ENCODE measurements at regions not wholly inside any gene's neighbourhood (a gene's known extent, or its start where the extent isn't known, plus 50 kb on each side); places are given as distances from the start of the nearest gene placed in this dataset.

DNA sequence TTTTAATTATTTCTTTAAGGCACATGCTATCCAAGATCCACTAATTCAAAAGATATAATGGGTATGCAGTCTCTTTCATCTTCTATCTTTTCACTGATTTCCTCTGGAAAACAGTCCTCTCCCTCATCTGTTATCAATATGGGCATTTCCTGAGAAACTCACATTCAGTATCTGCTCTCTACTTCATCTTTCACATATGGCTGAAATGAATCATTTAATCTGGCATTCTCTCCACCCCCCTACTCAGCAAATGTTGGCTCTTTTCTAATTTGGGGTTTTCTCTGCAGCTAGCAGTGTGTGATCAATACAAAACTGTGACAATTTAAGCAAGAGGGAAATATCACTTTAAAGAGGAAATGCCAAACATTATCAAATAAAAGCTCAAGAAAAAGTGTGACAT, 157.1 kb upstream of the TMTC1 start:
- no peaks in the 10 kb centered on the region for H3K4me1 ChIP-seq
- H3K27me3 ChIP-seq, result no peaks in the 10 kb centered on the region
- DNase-seq, result no peak
- no peaks in the 10 kb centered on the region for H3K36me3 ChIP-seq
- no peak overlapping the region for H3K27ac ChIP-seq
- H3K4me3 ChIP-seq, result no peak overlapping the region
- TF ChIP-seq, protein P1, sequence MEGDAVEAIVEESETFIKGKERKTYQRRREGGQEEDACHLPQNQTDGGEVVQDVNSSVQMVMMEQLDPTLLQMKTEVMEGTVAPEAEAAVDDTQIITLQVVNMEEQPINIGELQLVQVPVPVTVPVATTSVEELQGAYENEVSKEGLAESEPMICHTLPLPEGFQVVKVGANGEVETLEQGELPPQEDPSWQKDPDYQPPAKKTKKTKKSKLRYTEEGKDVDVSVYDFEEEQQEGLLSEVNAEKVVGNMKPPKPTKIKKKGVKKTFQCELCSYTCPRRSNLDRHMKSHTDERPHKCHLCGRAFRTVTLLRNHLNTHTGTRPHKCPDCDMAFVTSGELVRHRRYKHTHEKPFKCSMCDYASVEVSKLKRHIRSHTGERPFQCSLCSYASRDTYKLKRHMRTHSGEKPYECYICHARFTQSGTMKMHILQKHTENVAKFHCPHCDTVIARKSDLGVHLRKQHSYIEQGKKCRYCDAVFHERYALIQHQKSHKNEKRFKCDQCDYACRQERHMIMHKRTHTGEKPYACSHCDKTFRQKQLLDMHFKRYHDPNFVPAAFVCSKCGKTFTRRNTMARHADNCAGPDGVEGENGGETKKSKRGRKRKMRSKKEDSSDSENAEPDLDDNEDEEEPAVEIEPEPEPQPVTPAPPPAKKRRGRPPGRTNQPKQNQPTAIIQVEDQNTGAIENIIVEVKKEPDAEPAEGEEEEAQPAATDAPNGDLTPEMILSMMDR (IDR thresholded peaks at IDR 0.05), result no peak
- no peak for TF ChIP-seq POLR2A (IDR thresholded peaks at IDR 0.05)
- H3K9me3 ChIP-seq, result no peaks in the 10 kb centered on the region
- intact Hi-C loops (cut with DNase I; ENCODE audit: low total_unique reads), result no loop called here

DNA sequence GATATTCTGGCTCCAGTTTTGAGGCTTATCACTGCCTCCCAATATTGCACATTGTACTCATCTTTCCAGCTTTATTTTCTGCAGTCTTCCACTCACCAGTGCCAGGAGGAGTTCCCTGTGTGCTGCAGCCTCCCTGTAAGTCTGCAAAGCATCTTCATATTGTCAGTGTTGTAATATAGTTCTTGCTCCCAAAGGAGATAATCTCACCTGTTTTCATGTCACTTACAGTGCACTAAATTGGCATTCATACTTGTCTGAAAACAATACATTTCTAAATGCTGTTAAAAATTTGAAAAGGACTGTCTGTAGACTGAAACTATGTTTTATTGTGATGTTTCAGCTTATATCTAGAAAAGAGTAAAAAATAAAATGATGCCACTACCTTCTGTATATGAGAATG, 146.8 kb upstream of the TMTC1 start:
- Histone ChIP-seq H3K4me1 (no peaks in the 10 kb centered on the region), H3K9me3 (no peaks in the 10 kb centered on the region), H3K4me3 (no peak overlapping the region), H3K27me3 (no peaks in the 10 kb centered on the region), H3K36me3 (no peaks in the 10 kb centered on the region), H3K27ac (no peak overlapping the region)
- intact Hi-C loops (cut with DNase I; ENCODE audit: low total_unique reads), result no loop called here
- no peak for DNase-seq
- TF ChIP-seq, protein P1 (IDR thresholded peaks at IDR 0.05), result no peak
- TF ChIP-seq POLR2A (IDR thresholded peaks at IDR 0.05), result no peak

DNA sequence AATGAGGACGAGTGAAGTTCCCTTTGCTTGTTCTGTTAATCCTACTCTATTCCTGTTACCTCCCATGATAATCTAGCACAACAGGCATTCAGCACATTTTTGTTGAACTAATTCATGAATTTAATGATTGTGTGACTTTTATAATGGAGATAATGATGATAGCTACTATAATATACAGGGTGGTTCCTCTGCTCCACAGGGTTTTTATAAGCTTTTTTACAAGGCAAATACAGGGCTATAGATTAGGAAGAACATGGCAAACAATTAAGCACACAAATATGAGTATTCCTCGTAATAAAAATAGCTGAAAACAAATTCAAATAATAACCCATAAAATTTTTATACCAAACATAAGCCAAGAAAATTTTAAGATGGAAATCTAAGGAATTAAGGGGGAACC, 145.6 kb upstream of the TMTC1 start:
- TF ChIP-seq POLR2A (IDR thresholded peaks at IDR 0.05), result no peak
- TF ChIP-seq, protein P1 (IDR thresholded peaks at IDR 0.05), result no peak
- Histone ChIP-seq H3K27ac (no peak overlapping the region), H3K4me3 (no peak overlapping the region), H3K36me3 (no peaks in the 10 kb centered on the region), H3K4me1 (no peaks in the 10 kb centered on the region), H3K9me3 (no peaks in the 10 kb centered on the region), H3K27me3 (no peaks in the 10 kb centered on the region)
- intact Hi-C loops (cut with DNase I; ENCODE audit: low total_unique reads), result no loop called here
- no peak for DNase-seq

DNA sequence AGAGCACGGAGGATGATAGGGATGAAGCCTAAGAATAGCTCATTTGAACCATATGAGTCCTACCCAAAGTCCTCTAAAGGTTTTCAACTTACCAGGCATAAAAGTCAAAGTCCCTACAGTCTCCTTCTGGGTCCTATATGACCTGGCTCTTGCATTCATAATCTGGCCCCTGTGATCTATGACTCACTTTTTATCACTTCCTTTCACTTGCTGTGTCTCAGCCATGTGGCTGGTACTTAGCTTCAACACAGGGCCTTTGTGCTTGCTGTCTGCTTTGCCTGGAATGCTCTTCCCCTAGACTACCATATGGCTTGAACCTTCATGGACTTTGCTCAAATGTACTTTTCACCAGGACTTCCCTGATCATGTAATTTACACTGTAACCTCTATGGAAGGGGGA, 137.6 kb upstream of the TMTC1 start:
- H3K4me3 ChIP-seq, result no peak overlapping the region
- intact Hi-C loops (cut with DNase I; ENCODE audit: low total_unique reads), result no loop called here
- no peaks in the 10 kb centered on the region for H3K36me3 ChIP-seq
- TF ChIP-seq, protein P1 (IDR thresholded peaks at IDR 0.05), result no peak
- no peak for TF ChIP-seq POLR2A (IDR thresholded peaks at IDR 0.05)
- DNase-seq, result no peak
- H3K9me3 ChIP-seq, result no peaks in the 10 kb centered on the region
- no peaks in the 10 kb centered on the region for H3K27me3 ChIP-seq
- no peak overlapping the region for H3K27ac ChIP-seq
- H3K4me1 ChIP-seq, result no peaks in the 10 kb centered on the region

DNA sequence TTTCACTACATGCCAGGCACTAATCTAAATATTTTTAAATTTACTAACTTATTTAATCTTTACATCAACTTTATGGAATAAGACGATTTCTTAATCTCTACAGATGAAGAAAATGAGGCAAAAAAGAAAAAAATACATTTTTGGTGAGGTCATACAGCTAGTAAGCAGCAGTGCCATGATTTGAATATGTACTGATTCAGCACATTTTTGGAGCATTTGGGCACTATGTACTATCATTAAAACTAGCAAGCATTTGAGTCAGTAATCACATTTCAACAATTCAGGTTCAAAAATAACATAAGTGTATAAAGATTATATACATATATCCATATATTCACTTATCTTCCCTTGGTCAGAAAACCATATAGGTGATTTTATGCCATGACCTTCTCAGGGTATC, 124.4 kb upstream of the TMTC1 start:
- intact Hi-C loops (cut with DNase I; ENCODE audit: low total_unique reads), result no loop called here
- H3K4me3 ChIP-seq, result no peak overlapping the region
- H3K27ac ChIP-seq, result no peak overlapping the region
- no peaks in the 10 kb centered on the region for H3K36me3 ChIP-seq
- no peaks in the 10 kb centered on the region for H3K27me3 ChIP-seq
- no peak for DNase-seq
- TF ChIP-seq, protein P1 (IDR thresholded peaks at IDR 0.05), result no peak
- no peak for TF ChIP-seq POLR2A (IDR thresholded peaks at IDR 0.05)
- no peaks in the 10 kb centered on the region for H3K4me1 ChIP-seq
- no peaks in the 10 kb centered on the region for H3K9me3 ChIP-seq
